SH-SY5Y (cell line): ENCODE measurements at regions not wholly inside any gene's neighbourhood (a gene's known extent, or its start where the extent isn't known, plus 50 kb on each side); places are given as distances from the start of the nearest gene placed in this dataset.

ENCODE experiments used
- GATA2 ChIP-seq: IDR thresholded peaks from 2 replicates; pipeline ENCODE4 v1.6.1; 2011; ENCODE audit warnings: mild to moderate bottlenecking, low read depth, low read length
- GATA3 ChIP-seq: IDR thresholded peaks from 2 replicates; pipeline ENCODE4 v1.6.1; 2011; ENCODE audit warnings: low read depth, mild to moderate bottlenecking, low read length, moderate library complexity

- TF ChIP-seq GATA2 (no peak), GATA3 (no peak)
These were observed 357.8 kb downstream of the TBL1XR1 start for GRCh38 chr3:176839466-176839865.
